ENCODE measurements at regions not wholly inside any gene's neighbourhood (a gene's known extent, or its start where the extent isn't known, plus 50 kb on each side); places are given as distances from the start of the nearest gene placed in this dataset.

DNA sequence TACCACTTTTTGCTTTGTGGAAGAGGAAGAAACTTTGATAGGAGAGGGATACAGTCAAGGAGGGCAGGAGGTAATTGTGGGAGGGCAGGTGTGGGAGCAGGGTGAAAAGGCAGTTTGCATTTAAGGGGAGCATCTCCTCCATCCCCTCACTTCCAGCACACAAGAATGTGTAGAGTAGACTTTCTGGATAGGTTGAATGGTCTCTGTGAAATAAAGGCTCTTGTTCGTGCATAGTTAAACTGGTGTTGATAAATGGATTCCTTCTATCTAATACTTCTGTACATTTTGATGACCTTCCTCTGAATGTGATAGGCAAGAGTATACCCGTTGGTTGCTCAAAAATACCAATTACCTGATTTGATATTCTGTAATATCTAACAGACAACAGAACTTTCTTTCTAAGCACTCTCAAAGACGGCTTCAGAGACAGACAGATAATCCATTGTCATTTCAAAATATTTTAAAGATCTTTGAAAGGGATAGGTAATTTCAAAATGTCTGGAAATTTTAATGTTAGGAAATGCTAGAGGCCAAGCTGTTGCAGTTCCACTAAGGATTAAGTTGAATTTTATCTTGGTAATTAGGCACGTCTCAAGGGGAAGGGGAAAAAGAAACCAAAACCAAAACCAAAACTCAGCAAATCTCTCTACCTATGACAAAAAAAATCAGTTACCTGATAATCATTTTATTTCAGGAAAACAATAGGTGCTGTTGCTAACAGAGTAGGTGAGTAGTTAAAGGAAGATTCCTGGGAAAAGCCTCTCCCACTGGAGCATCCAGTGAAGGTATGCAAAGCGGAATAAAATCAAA lies 302.6 kb downstream of the COG6 start:
- FAIRE-seq = no peak
- TF ChIP-seq, protein P1, sequence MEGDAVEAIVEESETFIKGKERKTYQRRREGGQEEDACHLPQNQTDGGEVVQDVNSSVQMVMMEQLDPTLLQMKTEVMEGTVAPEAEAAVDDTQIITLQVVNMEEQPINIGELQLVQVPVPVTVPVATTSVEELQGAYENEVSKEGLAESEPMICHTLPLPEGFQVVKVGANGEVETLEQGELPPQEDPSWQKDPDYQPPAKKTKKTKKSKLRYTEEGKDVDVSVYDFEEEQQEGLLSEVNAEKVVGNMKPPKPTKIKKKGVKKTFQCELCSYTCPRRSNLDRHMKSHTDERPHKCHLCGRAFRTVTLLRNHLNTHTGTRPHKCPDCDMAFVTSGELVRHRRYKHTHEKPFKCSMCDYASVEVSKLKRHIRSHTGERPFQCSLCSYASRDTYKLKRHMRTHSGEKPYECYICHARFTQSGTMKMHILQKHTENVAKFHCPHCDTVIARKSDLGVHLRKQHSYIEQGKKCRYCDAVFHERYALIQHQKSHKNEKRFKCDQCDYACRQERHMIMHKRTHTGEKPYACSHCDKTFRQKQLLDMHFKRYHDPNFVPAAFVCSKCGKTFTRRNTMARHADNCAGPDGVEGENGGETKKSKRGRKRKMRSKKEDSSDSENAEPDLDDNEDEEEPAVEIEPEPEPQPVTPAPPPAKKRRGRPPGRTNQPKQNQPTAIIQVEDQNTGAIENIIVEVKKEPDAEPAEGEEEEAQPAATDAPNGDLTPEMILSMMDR (IDR thresholded peaks at IDR 0.05; ENCODE audit: insufficient read depth, low read depth, low read length) = no peak
- no peak overlapping the region for H3K4me2 ChIP-seq (ENCODE audit: low read length)
- no peak overlapping the region for H2AFZ ChIP-seq (ENCODE audit: low read depth, low read length)
- peaks cover 4% of the 10 kb centered on the region for H3K9me3 Mint-ChIP-seq (ENCODE audit: unreplicated experiment)
- no peaks in the 10 kb centered on the region for H3K36me3 Mint-ChIP-seq (ENCODE audit: low read depth, unreplicated experiment)
- no peak overlapping the region for H3K9ac ChIP-seq (ENCODE audit: low read length)
- H3K9me3 ChIP-seq (ENCODE audit: insufficient read depth, low read depth, low read length) = no peaks in the 10 kb centered on the region
- H4K20me1 ChIP-seq (ENCODE audit: insufficient read depth, low read length) = no peaks in the 10 kb centered on the region
- no peaks in the 10 kb centered on the region for H3K4me1 ChIP-seq (ENCODE audit: insufficient read depth, low read length)
- H3K27me3 Mint-ChIP-seq (ENCODE audit: low read depth, unreplicated experiment) = no peaks in the 10 kb centered on the region
- peaks cover 24% of the 10 kb centered on the region for H3K4me1 Mint-ChIP-seq (ENCODE audit: low read depth, unreplicated experiment)
- no peak overlapping the region for H3K4me3 ChIP-seq (ENCODE audit: insufficient read depth, low read depth, low read length)
- no peak overlapping the region for H3K27ac Mint-ChIP-seq (ENCODE audit: unreplicated experiment)
- DNase-seq (ENCODE audit: low read depth) = no peak
- no peaks in the 10 kb centered on the region for H3K27me3 ChIP-seq (ENCODE audit: insufficient read depth, low read length)
- no peak overlapping the region for H3K27ac ChIP-seq (ENCODE audit: low read depth, low read length)
- no peaks in the 10 kb centered on the region for H3K36me3 ChIP-seq (ENCODE audit: insufficient read depth, low read length)
- H3K79me2 ChIP-seq (ENCODE audit: insufficient read depth, low read length) = no peaks in the 10 kb centered on the region
- H3K4me3 Mint-ChIP-seq (ENCODE audit: unreplicated experiment) = no peak overlapping the region

DNA sequence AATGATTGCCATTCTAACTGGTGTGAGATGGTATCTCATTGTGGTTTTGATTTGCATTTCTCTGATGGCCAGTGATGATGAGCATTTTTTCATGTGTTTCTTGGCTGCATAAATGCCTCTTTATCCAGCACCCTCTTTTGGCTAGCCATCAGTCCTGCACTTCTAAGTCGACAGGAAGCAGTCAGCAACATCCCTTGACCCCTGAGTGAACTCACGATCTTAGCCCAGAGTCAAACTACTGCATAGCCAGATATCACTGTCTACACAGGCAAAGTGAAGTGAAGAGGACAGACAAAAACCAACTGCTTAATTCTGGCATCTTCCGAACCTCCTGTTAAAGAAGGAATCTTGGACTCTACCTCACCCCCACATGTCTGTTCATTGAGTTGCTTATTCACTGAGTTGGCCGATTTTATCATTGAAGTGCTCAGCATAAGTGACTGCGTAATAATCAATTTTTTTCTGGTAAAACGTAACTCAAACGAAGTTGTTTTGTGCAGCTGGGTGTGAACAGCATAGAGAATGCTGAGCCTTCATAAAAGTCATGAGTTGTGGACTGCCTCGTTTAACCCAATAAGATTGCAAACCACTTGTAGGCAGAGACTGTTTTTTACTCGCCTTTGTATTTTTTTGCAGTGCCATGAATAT lies 304.2 kb downstream of the COG6 start:
- H3K4me1 Mint-ChIP-seq (ENCODE audit: low read depth, unreplicated experiment) = peaks cover 24% of the 10 kb centered on the region

More for the DNA sequence above, 304.2 kb downstream of the COG6 start:
- Histone ChIP-seq H3K27ac (ENCODE audit: low read depth, low read length) (no peak overlapping the region), H2AFZ (ENCODE audit: low read depth, low read length) (no peak overlapping the region), H3K9me3 (ENCODE audit: insufficient read depth, low read depth, low read length) (no peaks in the 10 kb centered on the region), H3K36me3 (ENCODE audit: insufficient read depth, low read length) (no peaks in the 10 kb centered on the region), H3K4me1 (ENCODE audit: insufficient read depth, low read length) (no peaks in the 10 kb centered on the region), H3K4me2 (ENCODE audit: low read length) (no peak overlapping the region), H3K4me3 (ENCODE audit: insufficient read depth, low read depth, low read length) (no peak overlapping the region), H3K27me3 (ENCODE audit: insufficient read depth, low read length) (no peaks in the 10 kb centered on the region), H3K9ac (ENCODE audit: low read length) (no peak overlapping the region), H4K20me1 (ENCODE audit: insufficient read depth, low read length) (no peaks in the 10 kb centered on the region), H3K79me2 (ENCODE audit: insufficient read depth, low read length) (no peaks in the 10 kb centered on the region)
- H3K36me3 Mint-ChIP-seq (ENCODE audit: low read depth, unreplicated experiment) = no peaks in the 10 kb centered on the region
- no peak for TF ChIP-seq EZH2 (IDR thresholded peaks at IDR 0.05; ENCODE audit: insufficient read depth, low read length)
- TF ChIP-seq, protein P1 (IDR thresholded peaks at IDR 0.05; ENCODE audit: insufficient read depth, low read depth, low read length) = no peak
- no peak for DNase-seq (ENCODE audit: low read depth)
- H3K9me3 Mint-ChIP-seq (ENCODE audit: unreplicated experiment) = peaks cover 4% of the 10 kb centered on the region
- no peak for FAIRE-seq
- no peaks in the 10 kb centered on the region for H3K27me3 Mint-ChIP-seq (ENCODE audit: low read depth, unreplicated experiment)
- H3K4me3 Mint-ChIP-seq (ENCODE audit: unreplicated experiment) = no peak overlapping the region
- no peak overlapping the region for H3K27ac Mint-ChIP-seq (ENCODE audit: unreplicated experiment)

Measured in astrocyte (in vitro differentiated cells and primary cell).